Breast epithelium (tissue), 4 donors: ENCODE measurements at regions not wholly inside any gene's neighbourhood (a gene's known extent, or its start where the extent isn't known, plus 50 kb on each side); places are given as distances from the start of the nearest gene placed in this dataset.
"Not testable (repeated sequence)": the region's sequence is repeated elsewhere in the genome, so short reads cannot be mapped to it uniquely, and the experiment has no call there.

ENCODE experiments used
- DNase-seq, 2 donors: peaks; one replicate each; pipeline ENCODE4 v3.0.0-alpha.2; 2019; ENCODE audit warnings: low spot score in 2 of 2
- H3K27ac ChIP-seq, 2 donors: fragments of 200-600 bp; sonication (generic) in 1 of 2; one replicate each; pipeline ENCODE4 v1.5.1; 2016 to 2019; ENCODE audit warnings: mild to moderate bottlenecking in 1 of 2
- H3K27me3 ChIP-seq, 2 donors: fragments of 200-600 bp; sonication (generic) in 1 of 2; one replicate each; pipeline versions ENCODE4 v1.5.1 to v1.6.0; 2017 to 2019; ENCODE audit warnings: control low read depth in 1 of 2, mild to moderate bottlenecking in 1 of 2
- H3K36me3 ChIP-seq: fragments of 200-600 bp; one replicate; pipeline ENCODE4 v1.5.1; 2019
- H3K4me1 ChIP-seq, 2 donors: fragments of 200-600 bp; sonication (generic); one replicate each; pipeline ENCODE4 v1.5.1; 2016 to 2019; ENCODE audit warnings: control low read depth in 1 of 2
- H3K4me3 ChIP-seq, 3 donors: fragments of 200-600 bp; sonication (generic); 1 replicate in 2 of 3; 2 replicates in 1 of 3; pipeline ENCODE4 v1.5.1; 2016 to 2019; ENCODE audit warnings: mild to moderate bottlenecking in 3 of 3, moderate library complexity in 2 of 3
- H3K9me3 ChIP-seq, 2 donors: fragments of 200-600 bp; sonication (generic) in 1 of 2; one replicate each; pipeline ENCODE4 v1.5.1; 2016 to 2019; ENCODE audit warnings: control low read depth in 1 of 2
- CTCF ChIP-seq, 3 donors: fragments of 450-650 bp; IDR thresholded peaks; one replicate each; pipeline ENCODE4 v1.5.1; 2016 to 2017; ENCODE audit warnings: antibody characterized with exemption in 3 of 3, mild to moderate bottlenecking in 3 of 3, moderate library complexity in 3 of 3
- POLR2A ChIP-seq: fragments of 450-650 bp; IDR thresholded peaks from one replicate; pipeline ENCODE4 v1.6.1; 2016; ENCODE audit warnings: antibody characterized with exemption, mild to moderate bottlenecking, moderate library complexity
- POLR2AphosphoS5 ChIP-seq, 3 donors: sonication (generic); formaldehyde crosslinking; IDR thresholded peaks; one replicate each; pipeline ENCODE4 v1.6.1; 2017; ENCODE audit warnings: antibody characterized with exemption in 3 of 3
- intact Hi-C: fragments of 100-400 bp; cut with DNase I; formaldehyde crosslinking; loops from one replicate; pipeline ENCODE4 v1.15.1; 2023; ENCODE audit warnings: low total_unique reads

- H3K4me3 ChIP-seq: no peak overlapping the region
- no peak overlapping the region for H3K27ac ChIP-seq
- no peak for DNase-seq
- TF ChIP-seq POLR2AphosphoS5 (IDR thresholded peaks at IDR 0.05) (no peak), POLR2A (no peak), CTCF (IDR thresholded peaks at IDR 0.05) (no peak)
- no peaks in the 10 kb centered on the region for H3K36me3 ChIP-seq
- H3K27me3 ChIP-seq: no peaks in the 10 kb centered on the region
- H3K4me1 ChIP-seq: no peaks in the 10 kb centered on the region
- no peaks in the 10 kb centered on the region for H3K9me3 ChIP-seq
- intact Hi-C loops: no loop called here
Measured at GRCh38 chr1:65577278-65577677, 156.8 kb downstream of the LEPR start.

GRCh38 chr1:65577982-65578381 lies 157.5 kb downstream of the LEPR start:
- DNase-seq, H3K4me3 ChIP-seq, H3K27ac ChIP-seq, H3K36me3 ChIP-seq, H3K27me3 ChIP-seq, H3K9me3 ChIP-seq, H3K4me1 ChIP-seq, intact Hi-C loops: not testable (repeated sequence)

- DNase-seq: no peak
- Histone ChIP-seq H3K36me3 (no peaks in the 10 kb centered on the region), H3K4me3 (no peak overlapping the region), H3K27ac (no peak overlapping the region), H3K4me1 (no peaks in the 10 kb centered on the region), H3K9me3 (peaks cover 0 to 14% of the 10 kb centered on the region in 2 donors), H3K27me3 (no peaks in the 10 kb centered on the region)
- TF ChIP-seq POLR2A (no peak), CTCF (IDR thresholded peaks at IDR 0.05) (no peak), POLR2AphosphoS5 (IDR thresholded peaks at IDR 0.05) (no peak)
- intact Hi-C loops: no loop called here
Measured at GRCh38 chr1:65581119-65581518, 160.7 kb downstream of the LEPR start.

GRCh38 chr1:65584399-65584798 lies 163.9 kb downstream of the LEPR start:
- no peak for TF ChIP-seq CTCF (IDR thresholded peaks at IDR 0.05)
- TF ChIP-seq POLR2A: no peak
- no peak for TF ChIP-seq POLR2AphosphoS5 (IDR thresholded peaks at IDR 0.05)
- intact Hi-C loops: loop anchor here (2.0 kb wide), 1 partner anchor 64 kb away; no protein-coding TSS in a partner anchor

GRCh38 chr1:65590279-65590678 lies 169.8 kb downstream of the LEPR start:
- no peaks in the 10 kb centered on the region for H3K4me1 ChIP-seq
- H3K9me3 ChIP-seq: no peaks in the 10 kb centered on the region
- intact Hi-C loops: no loop called here
- H3K36me3 ChIP-seq: peaks cover under 1% of the 10 kb centered on the region
- no peak overlapping the region for H3K27ac ChIP-seq
- H3K4me3 ChIP-seq: no peak overlapping the region
- TF ChIP-seq POLR2A: no peak
- DNase-seq: no peak
- no peaks in the 10 kb centered on the region for H3K27me3 ChIP-seq

More at GRCh38 chr1:65584399-65584798, 163.9 kb downstream of the LEPR start:
- Histone ChIP-seq H3K9me3 (peaks cover 0 to 14% of the 10 kb centered on the region in 2 donors), H3K4me3 (no peak overlapping the region), H3K4me1 (no peaks in the 10 kb centered on the region), H3K36me3 (no peaks in the 10 kb centered on the region), H3K27me3 (no peaks in the 10 kb centered on the region), H3K27ac (no peak overlapping the region)
- no peak for DNase-seq

GRCh38 chr1:65593516-65593915 lies 173.0 kb downstream of the LEPR start:
- no peak for DNase-seq
- Histone ChIP-seq H3K4me3 (no peak overlapping the region), H3K27ac (no peak overlapping the region), H3K9me3 (no peaks in the 10 kb centered on the region), H3K36me3 (peaks cover 5% of the 10 kb centered on the region), H3K27me3 (no peaks in the 10 kb centered on the region), H3K4me1 (no peaks in the 10 kb centered on the region)
- TF ChIP-seq POLR2AphosphoS5 (IDR thresholded peaks at IDR 0.05) (no peak), CTCF (IDR thresholded peaks at IDR 0.05) (no peak), POLR2A (no peak)
- intact Hi-C loops: no loop called here
